A204.1 (cell line): ENCODE measurements at regions not wholly inside any gene's neighbourhood (a gene's known extent, or its start where the extent isn't known, plus 50 kb on each side); places are given as distances from the start of the nearest gene placed in this dataset.

ENCODE experiments used
- FAIRE-seq: peaks from 2 replicates; lab custom pipeline; 2012; peaks lifted over from hg19 to GRCh38; lab: Jason Lieb, UNC

DNA sequence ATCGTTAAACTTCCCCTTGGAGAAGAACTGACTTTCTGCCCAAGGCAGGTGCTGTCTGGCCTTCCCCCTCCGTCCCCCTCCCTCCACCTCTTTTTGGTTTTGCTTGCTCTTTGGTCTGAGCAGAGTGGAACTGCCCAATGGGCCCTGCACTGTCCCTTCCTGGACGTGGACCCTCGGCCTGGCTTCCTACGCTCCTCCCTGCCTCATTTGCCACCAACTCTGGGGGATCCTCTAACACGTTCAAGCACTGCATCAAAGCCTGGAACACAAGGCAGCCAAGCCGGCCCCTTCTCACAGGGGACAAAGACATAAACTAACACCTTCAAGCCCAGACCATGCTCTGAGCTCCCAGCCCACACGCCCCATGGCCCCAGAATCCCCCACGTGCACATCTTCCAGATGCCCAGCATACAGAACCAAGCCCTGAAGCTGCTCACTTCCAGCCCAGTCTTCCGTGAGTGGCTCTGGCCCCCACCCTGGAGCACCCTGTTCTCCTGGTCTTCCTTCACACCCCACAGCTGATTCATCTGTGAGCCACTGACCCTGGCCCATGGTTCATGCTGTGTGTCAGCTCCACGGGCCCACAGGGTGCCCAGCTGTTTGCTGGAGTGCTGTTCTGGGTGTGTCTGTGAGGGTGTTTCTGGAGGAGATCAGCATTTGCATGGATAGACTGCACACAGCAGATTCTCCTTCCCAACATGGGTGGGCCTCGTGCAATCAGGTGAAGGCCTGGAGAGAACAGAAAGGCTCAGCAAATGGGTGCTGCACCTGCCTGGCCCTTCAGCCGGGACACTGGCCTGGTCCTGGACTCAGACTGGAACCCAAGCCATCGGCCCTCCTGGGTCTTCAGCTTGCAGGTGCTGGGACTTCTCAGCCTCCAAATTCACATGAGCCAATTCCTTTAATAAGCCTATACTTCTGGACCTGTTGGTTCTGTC, 247.1 kb upstream of the SALL3 start:
- no peak for FAIRE-seq

DNA sequence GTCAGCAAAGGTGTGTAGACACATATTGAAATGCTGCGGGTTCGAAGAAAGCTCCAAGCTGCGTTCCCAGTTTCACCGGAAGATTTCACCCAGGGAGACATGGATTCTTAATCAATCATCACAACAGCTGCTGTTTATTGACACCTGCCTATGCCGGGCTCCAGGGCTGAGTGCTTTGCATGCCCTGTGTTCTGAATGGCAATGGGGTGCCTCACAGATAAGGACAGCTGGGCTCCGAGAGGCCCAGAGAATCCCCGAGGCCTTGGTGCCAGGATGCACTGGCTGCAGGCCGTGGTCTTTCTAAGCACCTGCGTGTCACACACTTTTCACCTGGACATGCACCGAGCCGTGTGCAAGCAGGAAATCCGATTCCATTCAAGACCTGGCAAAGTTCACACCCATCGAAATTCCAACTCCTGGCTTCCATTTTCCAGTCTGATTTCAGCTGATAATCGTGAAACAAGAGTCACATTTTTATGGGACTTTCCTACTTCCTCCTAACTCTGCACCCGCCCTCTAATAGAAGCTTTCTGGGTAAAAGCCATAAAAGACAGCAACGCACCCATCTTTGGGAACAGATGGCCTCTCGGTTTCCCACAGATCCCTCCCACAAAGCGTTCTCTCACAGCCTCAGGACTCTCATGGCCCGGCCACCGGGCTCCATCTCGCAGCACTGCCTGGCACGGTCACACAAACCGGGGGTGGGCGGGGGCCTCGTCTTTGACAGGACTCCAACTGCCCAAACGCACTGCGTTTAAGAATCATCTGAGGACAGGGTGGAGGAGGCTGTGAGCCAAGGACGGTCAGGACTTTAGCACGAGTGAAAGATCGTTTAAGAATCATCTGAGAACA, 245.6 kb upstream of the SALL3 start:
- no peak for FAIRE-seq

DNA sequence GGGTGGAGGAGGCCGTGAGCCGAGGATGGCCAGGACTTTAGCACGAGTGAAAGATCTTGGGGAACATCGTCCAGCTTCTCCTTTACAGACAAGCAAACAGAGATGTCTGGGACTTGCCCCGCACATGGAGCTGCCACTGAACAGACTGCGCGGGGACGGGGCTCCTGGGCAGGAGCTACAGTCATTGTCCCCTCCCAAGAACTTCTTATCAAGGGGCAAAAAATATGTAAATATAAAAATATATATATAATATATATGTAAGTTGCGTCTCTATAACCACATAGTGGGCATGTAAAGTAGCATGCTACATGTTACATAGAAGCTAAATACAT, 245.0 kb upstream of the SALL3 start:
- no peak for FAIRE-seq

DNA sequence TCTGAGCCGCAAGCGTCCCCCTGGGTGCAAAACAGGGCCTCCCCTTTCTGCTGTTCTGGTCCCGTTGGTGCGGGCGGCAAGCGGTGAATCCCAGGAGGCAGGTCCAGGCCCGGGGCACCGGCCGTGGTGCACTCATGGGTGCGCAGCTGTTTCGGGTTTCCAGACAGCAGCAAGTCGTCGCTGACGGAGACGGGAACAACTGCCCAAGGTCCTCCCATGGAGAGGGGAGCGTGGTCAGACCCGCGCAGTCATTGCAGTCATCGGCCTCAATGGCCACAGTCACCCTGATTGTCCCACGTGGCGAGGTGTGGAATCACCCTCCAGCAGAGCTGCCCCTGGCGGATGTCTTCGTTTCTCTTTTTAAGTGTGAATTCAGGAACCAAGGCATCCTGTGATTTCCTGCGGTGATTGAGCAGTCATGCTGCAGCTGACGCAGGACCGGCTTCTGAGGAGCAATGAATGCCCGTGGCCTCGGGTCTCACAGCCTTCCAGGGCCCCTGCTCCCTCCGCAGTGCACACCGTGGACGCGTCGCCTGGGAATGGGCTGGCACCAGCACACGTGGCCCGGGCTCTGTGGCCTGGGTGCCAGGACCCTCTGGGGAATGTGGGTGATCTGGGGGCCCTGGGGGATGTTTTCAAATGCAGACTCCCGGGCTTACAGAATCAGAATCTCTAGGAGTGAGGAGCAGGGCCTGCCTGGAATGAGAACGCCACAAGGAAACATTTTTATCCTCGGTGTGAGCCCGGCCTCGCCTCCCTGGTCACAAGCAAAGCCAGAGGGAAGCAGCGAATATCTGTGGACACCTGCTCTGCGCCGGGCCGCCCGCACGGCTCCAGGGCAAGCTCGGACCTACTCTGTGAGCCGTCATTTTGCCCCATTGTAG, 244.2 kb upstream of the SALL3 start:
- no peak for FAIRE-seq

DNA sequence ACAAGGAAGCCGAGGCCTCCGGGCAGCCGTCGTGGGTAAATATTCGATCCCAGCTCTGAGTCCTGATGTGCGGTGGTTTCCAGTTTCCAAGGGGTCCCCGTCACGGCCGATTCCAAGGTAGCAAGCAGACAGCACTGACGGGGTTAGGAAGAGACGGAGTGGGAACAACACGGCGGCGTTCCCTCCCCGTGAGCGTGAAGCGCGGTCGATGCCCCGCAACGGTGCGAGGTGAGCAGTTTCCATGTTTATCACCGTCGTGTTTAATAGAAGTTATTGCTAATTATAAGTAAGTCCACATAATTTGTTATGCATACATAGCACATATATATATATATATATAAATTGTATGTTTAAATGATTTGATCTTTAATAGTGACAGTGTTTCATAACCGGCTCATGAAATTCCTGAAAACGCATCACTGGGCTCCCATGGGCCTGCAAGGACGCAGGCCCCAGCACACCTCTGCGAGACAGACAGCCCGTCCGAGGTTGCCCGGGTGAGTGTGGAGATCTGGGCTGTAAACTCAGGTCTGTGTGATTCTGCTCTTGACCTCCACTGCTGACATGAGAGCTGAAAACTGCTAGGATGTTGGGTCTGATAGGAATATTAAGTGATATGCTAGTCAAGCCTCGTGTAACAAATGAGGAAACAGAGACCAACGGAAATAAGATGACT, 243.5 kb upstream of the SALL3 start:
- FAIRE-seq = no peak

DNA sequence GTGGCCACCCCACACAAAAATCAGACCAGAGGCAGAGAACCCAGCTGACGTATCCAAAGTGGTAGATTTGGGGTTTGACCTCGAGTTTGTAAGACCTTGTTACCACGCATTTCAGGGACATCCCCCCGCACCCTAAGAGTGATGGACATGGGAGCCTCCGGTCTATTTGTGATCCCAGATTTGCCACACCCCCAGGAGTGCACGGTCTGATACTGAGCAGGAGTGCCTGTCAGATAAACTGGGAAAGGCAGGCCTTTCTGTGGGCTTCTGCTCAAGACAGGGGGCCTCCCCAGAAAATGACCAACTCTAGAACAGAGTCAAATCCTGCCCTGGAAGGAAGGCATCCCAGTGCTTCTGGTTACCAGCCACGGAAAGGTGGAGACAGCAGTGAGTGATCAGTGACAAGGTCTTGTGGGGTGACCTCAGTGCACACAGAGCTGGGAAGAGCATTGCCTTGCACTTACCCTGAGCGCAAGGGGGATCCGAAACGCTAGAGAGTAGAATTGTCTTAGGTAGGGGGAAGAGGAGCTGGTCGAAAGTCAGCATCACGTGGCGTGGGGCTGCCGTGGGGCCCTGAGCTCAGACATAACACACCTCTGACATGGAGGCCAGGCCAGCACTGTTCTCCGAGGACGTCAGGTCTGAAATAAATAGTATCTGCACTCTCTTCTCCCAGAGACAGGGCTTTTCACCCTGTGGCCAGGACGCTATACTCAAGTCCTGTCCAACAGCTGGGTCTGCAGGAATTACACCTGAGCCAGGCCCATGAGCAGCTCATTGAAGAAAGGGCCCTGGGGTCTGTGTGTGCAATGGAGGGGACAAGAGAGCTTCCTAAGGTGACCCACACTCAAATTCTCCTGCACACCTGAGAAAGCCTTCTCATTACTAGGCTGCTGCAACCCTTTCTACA, 242.4 kb upstream of the SALL3 start:
- no peak for FAIRE-seq

DNA sequence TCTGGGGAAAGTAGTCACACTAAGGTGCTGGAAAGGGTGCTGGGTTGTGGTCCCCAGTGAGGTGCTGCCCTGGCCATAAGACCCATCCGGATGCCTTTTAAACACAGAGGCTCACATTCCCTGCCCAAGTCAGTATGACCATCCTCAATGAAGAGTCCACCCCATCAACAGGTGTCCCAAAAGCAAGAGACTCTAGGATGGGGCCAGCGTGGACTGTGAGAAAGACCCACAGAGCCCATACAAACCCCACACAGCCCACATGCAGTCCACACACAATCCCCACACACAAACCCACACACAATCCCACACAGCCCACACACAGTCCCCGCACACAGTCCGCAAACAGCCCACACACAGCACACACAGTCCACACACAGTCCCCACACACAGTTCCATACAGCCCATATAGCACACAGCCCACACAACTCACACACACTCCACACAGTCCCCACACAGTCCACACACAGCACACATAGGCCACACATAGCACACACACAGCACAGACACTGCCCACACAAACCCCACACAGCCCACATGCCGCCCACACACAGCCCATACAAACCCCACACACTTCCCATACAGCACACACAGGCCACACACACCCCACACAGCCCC, 241.4 kb upstream of the SALL3 start:
- no peak for FAIRE-seq

DNA sequence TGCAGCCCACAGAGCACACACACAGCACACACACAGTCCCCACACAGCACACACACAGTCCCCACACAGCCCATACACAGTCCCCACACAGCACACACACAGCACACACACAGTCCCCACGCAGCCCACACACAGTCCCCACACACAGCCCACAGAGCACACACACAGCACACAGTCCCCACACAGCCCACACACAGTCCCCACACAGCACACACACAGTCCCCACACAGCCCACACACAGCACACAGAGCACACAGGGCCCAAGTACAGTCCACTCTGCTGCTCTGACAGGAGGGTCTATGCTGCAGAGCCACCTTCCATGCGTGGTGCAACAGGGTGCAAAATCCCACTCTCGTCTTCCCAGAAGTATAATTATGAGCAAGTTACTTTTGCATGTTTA, 240.5 kb upstream of the SALL3 start:
- FAIRE-seq = no peak

DNA sequence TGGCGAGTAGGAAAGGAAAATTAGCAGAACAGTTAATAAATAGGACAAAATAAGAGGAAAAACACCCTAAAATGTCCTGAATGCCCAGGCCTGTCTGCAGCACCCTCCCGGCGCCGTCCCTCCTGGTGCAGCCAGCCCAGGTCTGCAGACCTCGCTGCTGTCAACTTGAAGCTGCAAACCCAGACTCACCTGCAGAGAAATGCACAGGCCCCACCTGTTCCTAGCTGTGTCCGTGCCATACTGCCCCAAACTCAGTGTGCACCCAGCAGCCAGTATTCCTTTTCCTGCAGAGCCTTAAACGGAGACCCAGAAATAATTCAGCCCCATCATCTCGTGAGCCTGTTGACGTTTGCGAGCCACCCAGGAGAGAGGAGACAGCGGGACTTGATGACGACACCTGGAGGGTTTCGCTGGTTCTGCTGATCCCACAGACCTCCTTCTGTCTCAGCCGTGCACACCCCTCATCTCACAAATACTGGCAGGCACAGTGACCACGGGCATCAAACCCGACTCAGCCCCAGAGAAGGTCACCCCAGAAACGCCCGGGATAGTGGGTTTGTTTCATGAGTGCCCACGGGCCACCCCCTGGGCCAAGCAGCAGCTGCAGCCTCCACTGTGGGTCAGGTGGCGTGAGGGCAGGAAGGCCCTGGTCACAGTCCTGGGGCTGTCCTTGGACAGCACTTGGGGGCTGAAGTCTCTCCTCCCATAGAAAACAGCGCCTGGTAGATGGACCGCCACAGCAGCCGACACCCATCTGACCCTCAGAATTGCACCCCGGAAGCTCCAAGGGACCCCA, 239.5 kb upstream of the SALL3 start:
- FAIRE-seq = no peak

DNA sequence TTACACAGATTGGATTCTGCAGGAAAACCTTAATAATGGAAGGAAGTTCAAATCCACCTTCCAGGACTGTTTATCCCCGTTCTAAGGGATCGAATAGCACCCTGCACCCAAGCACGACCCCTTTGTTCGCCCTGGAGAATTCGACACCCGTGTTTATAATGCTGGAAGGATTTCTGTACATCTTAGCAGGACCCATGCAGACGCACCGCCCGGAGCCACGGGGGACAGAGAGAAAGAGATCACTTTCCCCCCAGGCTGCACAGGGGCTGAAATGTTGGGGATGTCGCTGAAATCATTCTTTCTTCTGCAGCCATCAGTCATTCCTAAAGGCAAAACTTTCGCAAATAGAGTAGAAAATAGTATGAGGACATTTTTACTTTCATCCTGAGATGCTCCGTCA, 238.7 kb upstream of the SALL3 start:
- FAIRE-seq = no peak

DNA sequence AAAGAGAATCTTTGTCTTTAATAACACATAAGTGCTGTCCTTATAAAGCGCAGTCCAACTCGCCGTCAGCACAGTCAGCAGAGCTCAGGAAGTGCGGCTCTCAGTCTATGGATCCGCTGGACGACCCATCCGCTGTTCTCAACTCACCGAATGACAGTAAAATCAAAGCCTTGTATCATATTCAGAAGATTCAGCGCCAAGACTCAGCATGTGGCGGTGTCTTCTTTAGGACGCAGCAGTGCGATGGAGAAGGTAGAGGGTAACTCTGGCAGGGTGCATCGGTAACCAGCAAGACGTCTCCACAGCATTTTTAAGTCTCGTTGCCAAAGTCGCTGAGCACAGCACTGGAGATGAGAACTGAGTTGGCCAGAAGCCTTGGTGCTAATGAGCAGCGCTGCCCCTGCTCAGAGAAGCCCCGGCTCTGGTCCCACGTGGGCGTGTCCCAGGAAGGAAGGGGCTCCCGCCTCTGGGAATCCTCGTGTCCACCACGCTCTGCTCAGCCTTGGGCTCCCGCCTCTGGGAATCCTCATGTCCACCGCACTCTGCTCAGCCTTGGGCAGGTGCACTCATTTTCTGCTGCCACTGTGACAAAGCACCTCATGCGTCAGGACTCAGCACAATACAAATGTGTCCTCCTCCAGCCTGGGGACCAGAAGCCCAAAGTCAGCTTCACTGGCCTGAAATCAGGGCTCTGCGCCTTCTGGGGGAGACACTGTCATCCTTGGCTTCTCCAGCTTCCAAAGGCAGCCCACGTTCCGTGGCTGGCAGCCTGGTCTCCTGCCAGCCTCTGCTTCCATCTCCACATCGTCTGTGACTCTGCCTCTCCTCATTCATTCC, 238.0 kb upstream of the SALL3 start:
- no peak for FAIRE-seq

DNA sequence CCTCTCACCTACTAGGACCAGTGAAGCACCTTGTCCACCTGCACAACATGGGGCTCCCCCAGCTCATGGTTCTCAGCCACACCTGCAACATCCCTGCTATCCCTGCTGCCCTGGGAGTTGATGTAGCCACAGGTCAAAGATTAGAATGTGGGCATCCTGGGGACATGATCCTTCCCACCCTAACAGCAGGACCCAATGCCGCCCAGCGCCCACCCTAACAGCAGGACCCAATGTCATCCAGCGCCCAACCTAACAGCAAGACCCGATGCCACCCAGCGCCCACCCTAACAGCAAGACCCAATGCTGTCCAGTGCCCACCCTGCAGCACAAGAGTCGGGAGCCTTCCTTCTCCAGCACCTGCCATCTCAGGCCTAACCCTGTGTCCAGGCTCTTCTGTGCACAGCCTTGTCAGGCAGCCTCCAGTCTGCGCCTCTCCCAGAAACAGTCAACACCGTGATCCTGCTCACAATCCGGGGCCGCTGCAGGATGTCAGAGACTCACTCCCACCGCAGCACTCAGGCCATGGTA, 237.3 kb upstream of the SALL3 start:
- FAIRE-seq = no peak

DNA sequence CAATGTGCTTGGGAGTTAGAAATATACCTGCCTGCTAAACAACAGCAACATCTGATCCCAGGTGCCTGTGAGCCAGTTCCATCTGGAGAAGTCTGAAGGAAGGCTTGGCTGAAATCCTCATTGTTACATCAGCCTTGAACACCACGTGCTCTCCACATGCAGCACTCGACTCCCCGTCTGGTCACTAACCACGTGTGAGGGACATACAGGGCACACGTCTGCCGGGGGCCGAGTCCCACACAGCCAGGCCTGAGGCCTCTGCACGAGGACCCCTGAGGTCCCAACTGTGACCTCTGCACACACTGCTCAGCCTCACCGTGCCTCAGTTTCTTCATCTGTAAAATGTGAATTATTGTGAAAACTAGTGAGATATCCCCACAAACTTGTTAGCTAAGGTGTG, 236.5 kb upstream of the SALL3 start:
- no peak for FAIRE-seq

DNA sequence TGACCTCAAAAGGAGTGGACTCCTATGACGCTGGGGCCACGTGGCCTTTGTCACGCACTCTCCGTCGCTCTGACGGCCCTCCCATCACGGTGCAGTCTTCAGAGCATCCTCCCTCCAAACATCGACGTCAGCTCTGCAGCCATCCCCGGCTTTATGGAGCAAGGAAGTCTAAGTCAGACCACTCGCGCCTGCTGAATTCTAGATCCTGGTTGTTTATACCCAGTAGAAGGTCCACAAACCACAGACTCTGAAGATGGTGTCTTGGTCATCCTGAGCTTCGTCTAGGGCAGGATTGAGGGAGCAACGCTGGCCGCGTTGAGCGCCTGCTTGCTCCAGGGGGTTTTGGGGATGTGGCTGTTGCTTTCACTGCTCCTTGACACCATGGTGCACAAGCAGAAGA, 228.0 kb upstream of the SALL3 start:
- FAIRE-seq = no peak

DNA sequence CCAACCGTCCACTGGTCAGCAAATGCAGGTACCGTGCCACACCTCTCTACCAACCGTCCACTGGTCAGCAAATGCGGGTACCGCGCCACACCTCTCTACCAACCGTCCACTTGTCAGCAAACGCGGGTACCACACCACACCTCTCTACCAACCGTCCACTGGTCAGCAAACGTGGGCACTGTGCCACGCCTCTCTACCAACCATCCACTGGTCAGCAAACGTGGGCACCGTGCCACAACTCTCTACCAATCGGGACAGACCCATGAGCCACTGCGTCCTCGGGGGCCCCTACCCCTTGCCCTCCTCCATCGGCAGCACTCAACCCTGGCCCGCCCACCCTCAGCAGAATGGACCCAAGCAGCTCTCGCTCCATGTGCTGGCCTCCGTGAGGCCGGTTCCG, 226.4 kb upstream of the SALL3 start:
- no peak for FAIRE-seq

DNA sequence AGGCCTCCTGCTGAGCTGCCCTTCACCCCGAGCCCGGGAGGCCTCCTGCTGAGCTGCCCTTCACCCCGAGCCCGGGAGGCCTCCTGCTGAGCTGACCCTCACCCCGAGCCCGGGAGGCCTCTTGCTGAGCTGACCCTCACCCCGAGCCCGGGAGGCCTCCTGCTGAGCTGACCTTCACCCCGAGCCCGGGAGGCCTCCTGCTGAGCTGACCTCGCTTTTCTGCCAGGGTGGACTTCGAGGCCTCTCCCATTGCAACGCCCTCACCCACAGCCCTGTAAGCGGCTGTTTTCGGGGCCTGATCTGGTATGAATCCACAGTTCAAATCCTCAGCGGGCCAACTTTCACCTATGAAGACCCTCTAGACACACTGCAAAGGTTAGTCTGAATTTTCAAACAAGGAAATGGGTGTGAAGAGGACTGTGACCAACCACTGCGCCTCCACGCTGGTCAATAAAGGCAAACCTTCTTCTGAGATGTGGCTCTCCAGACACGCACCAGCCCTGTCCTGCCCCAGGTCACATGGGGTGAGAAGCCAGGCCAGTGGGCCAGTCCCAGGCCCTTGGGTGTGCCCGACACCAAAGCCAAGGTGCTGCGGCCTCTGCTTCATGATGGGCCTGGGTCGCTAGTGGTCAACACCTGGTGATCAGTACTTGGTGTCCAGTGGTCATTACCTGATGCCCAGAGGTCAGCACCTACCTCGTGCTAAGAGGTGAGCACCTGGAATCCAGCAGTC, 225.1 kb upstream of the SALL3 start:
- no peak for FAIRE-seq

DNA sequence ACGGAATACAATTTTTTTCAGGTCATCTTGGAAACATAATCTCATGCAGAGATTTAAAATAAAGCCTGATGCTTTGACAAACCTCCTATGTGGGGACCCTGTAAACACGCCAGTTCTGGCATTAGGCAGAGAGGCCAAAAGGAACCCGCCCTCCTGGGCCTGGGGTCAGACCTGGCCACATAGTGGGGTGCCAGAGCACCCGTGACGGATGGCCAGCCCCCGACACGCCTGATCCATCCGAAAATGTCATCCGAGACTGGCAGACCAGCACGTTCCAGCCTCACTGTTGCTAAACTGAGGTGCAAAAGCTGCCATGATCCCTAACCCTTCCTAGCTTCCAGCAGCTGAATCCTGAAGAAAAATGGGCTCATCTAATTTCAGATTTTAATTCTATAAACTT, 222.6 kb upstream of the SALL3 start:
- no peak for FAIRE-seq

DNA sequence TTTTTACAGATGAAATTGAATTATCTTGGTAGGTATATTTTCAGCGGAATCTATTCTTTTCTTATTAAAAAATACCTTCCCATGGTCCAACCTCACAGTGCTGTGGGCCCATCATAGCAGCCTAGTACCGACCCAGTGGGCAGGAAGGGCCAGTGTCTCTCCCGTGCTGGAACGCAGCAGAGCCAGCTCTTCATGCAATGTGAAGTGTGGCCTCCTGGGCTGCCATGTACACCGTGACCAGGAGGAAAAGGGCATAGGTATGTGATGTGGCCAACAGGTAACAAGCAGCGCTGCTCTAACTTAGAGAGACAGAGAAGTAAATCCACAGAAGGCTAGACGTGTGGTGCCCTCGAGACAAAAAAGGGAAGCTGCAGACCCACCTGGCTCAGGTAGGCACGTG, 221.1 kb upstream of the SALL3 start:
- no peak for FAIRE-seq
